HepG2 (cell line): ENCODE measurements at regions not wholly inside any gene's neighbourhood (a gene's known extent, or its start where the extent isn't known, plus 50 kb on each side); places are given as distances from the start of the nearest gene placed in this dataset.

Source experiments
- AHDC1 ChIP-seq: sonication (generic); formaldehyde crosslinking; IDR thresholded peaks from 2 replicates; pipeline ENCODE4 v1.5.1; 2020; ENCODE audit warnings: mild to moderate bottlenecking, missing genetic modification reagents, borderline replicate concordance
- HIVEP1 ChIP-seq: sonication (generic); formaldehyde crosslinking; IDR thresholded peaks from 2 replicates; pipeline ENCODE4 v1.4.0; 2020; ENCODE audit warnings: mild to moderate bottlenecking, missing genetic modification reagents
- KDM5A ChIP-seq: fragments of 200-600 bp; sonication (generic); IDR thresholded peaks from 2 replicates; pipeline ENCODE4 v1.7.0; 2018; ENCODE audit warnings: antibody characterized with exemption, mild to moderate bottlenecking, low read length, borderline replicate concordance
- MAF1 ChIP-seq: sonication (generic); formaldehyde crosslinking; IDR thresholded peaks from 2 replicates; pipeline ENCODE4 v1.5.0; 2020; ENCODE audit warnings: missing genetic modification reagents, borderline replicate concordance
- MTA3 ChIP-seq: sonication (generic); formaldehyde crosslinking; IDR thresholded peaks from 2 replicates; pipeline ENCODE4 v1.4.0; 2020; ENCODE audit warnings: missing genetic modification reagents
- NBN ChIP-seq: fragments of 450-650 bp; conservative IDR thresholded peaks from 2 replicates; pipeline ENCODE4 v1.6.1; 2017
- NFIC ChIP-seq: IDR thresholded peaks from 2 replicates; pipeline ENCODE4 v1.6.1; 2012; ENCODE audit warnings: mild to moderate bottlenecking, low read length, inconsistent platforms
- NFYC ChIP-seq: IDR thresholded peaks from 2 replicates; pipeline ENCODE4 v1.6.1; 2016; ENCODE audit warnings: missing genetic modification reagents, missing compliant biosample characterization
- PRMT3 ChIP-seq: sonication (generic); formaldehyde crosslinking; IDR thresholded peaks from 2 replicates; pipeline ENCODE4 v1.8.1; 2022; ENCODE audit warnings: low read depth, mild to moderate bottlenecking, moderate library complexity, missing genetic modification reagents, borderline replicate concordance
- TFDP2 ChIP-seq: sonication (generic); formaldehyde crosslinking; IDR thresholded peaks from 2 replicates; pipeline ENCODE4 v1.4.0; 2020; ENCODE audit warnings: missing genetic modification reagents
- ZBTB33 ChIP-seq: sonication (generic); formaldehyde crosslinking; IDR thresholded peaks from 2 replicates; pipeline ENCODE4 v1.4.0; 2020; ENCODE audit warnings: missing genetic modification reagents
- ZFP36L2 ChIP-seq: sonication (generic); formaldehyde crosslinking; IDR thresholded peaks from 2 replicates; pipeline ENCODE4 v1.4.0; 2020; ENCODE audit warnings: missing genetic modification reagents
- TF ChIP-seq, protein P1 (sequence below): conservative IDR thresholded peaks from 2 replicates; pipeline ENCODE4 v1.6.1; 2018; ENCODE audit warnings: missing genetic modification reagents

- TF ChIP-seq AHDC1 (CRISPR knock-in tag) (no peak), NFYC (CRISPR knock-in tag) (no peak), MTA3 (CRISPR knock-in tag) (no peak), TFDP2 (no peak), NBN (no peak), PRMT3 (no peak), MAF1 (CRISPR knock-in tag) (no peak), HIVEP1 (CRISPR knock-in tag) (no peak), NFIC (no peak), KDM5A (no peak), ZFP36L2 (CRISPR knock-in tag) (no peak), ZBTB33 (CRISPR knock-in tag) (no peak)
- TF ChIP-seq, protein P1, sequence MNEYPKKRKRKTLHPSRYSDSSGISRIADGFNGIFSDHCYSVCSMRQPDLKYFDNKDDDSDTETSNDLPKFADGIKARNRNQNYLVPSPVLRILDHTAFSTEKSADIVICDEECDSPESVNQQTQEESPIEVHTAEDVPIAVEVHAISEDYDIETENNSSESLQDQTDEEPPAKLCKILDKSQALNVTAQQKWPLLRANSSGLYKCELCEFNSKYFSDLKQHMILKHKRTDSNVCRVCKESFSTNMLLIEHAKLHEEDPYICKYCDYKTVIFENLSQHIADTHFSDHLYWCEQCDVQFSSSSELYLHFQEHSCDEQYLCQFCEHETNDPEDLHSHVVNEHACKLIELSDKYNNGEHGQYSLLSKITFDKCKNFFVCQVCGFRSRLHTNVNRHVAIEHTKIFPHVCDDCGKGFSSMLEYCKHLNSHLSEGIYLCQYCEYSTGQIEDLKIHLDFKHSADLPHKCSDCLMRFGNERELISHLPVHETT (CRISPR knock-in tag) = no peak
These were observed 320.6 kb downstream of the GATA3 start (continued) for GRCh38 chr10:8375137-8375536.
